Motor neuron (in vitro differentiated cells): ENCODE measurements at regions not wholly inside any gene's neighbourhood (a gene's known extent, or its start where the extent isn't known, plus 50 kb on each side); places are given as distances from the start of the nearest gene placed in this dataset.

ENCODE experiments used
- ATAC-seq, 8 experiments: fragments of 200-7000 bp; cut with Tn5 transposase; replicated peaks in 6 of 8; 2 replicates each; pipeline ENCODE4 v1.8.0; 2021; ENCODE audit warnings: mild to moderate bottlenecking in 8 of 8, moderate library complexity in 8 of 8
- H3K27ac ChIP-seq, 2 donors: fragments of 250-450 bp; sonication (Bioruptor Pico); 2 replicates each; pipeline ENCODE4 v1.9.0; 2021; ENCODE audit warnings: antibody characterized with exemption in 2 of 2, mild to moderate bottlenecking in 2 of 2, moderate library complexity in 1 of 2
- H3K4me1 ChIP-seq, 2 donors: fragments of 250-450 bp; sonication (Bioruptor Pico); replicated peaks in 1 of 2; 2 replicates each; pipeline ENCODE4 v1.6.1; 2021; ENCODE audit warnings: antibody characterized with exemption in 2 of 2, mild to moderate bottlenecking in 2 of 2, moderate library complexity in 1 of 2
- H3K4me3 ChIP-seq, 5 donors: fragments of 250-450 bp; sonication (Bioruptor Pico); 2 replicates each; pipeline ENCODE4 v1.9.0; 2021; ENCODE audit warnings: antibody characterized with exemption in 5 of 5, mild to moderate bottlenecking in 5 of 5, moderate library complexity in 4 of 5
- WGBS, 10 experiments: fragments of 450-650 bp; shearing (Covaris generic); methylation state at CpG; one replicate each; pipeline ENCODE4 v1.0.0; 2022; 5-methylcytosine and 5-hydroxymethylcytosine counted together
- in situ Hi-C, 9 experiments: fragments of 400-800 bp; cut with MboI; loops; one replicate each; pipeline ENCODE4 v1.15.0; 2021; ENCODE audit warnings: low sequenced_read_pairs in 9 of 9, low pct_unique_long_range_greater_than_20kb in 2 of 9; ENCODE audit not compliant: unreplicated experiment in 9 of 9

GRCh38 chr6:110558575-110558974, 82.2 kb upstream of the SLC22A16 start:
- Histone ChIP-seq H3K4me3 (no peak overlapping the region), H3K27ac (no peak overlapping the region), H3K4me1 (peaks cover 0 to 2% of the 10 kb centered on the region in 2 donors)
- peak in 1 of 8 experiments; percentile 28 for ATAC-seq
- in situ Hi-C loops = no loop called here
- 67 to 100% (median 80%) methylated on average over 1 to 3 of the region's 5 CpGs; no CpG with 5 or more reads in 3 of the 10 experiments for WGBS, 10 experiments

- no peak overlapping the region for H3K27ac ChIP-seq
- peak in 4 of 8 experiments; percentile 13 to 54 (median 40) for ATAC-seq
- WGBS, 10 experiments = 0 to 100% (median 72%) methylated on average over 1 to 3 of the region's 5 CpGs; no CpG with 5 or more reads in 4 of the 10 experiments
- in situ Hi-C loops = no loop called here
- H3K4me3 ChIP-seq = no peak overlapping the region
- H3K4me1 ChIP-seq = peaks cover 0 to 2% of the 10 kb centered on the region in 2 donors
Observed at GRCh38 chr6:110557199-110557598, 80.8 kb upstream of the SLC22A16 start.

- peaks cover 0 to 2% of the 10 kb centered on the region in 2 donors for H3K4me1 ChIP-seq
- 31 to 100% (median 78%) methylated on average over 1 to 9 of the region's 9 CpGs for WGBS, 10 experiments
- ATAC-seq = peak in 4 of 8 experiments; percentile 34 to 70 (median 38)
- in situ Hi-C loops = no loop called here
- no peak overlapping the region for H3K27ac ChIP-seq
- H3K4me3 ChIP-seq = no peak overlapping the region
Observed at GRCh38 chr6:110556317-110557110, 80.1 kb upstream of the SLC22A16 start.

GRCh38 chr6:110554966-110555460, 78.6 kb upstream of the SLC22A16 start:
- no peak for ATAC-seq
- H3K4me3 ChIP-seq = no peak overlapping the region
- in situ Hi-C loops = no loop called here
- WGBS, 10 experiments = 73 to 100% (median 93%) methylated on average over 1 to 8 of the region's 9 CpGs; no CpG with 5 or more reads in 1 of the 10 experiments
- H3K4me1 ChIP-seq = peaks cover 0 to 2% of the 10 kb centered on the region in 2 donors
- no peak overlapping the region for H3K27ac ChIP-seq

GRCh38 chr6:110554441-110554840, 78.0 kb upstream of the SLC22A16 start:
- ATAC-seq = no peak
- H3K27ac ChIP-seq = no peak overlapping the region

GRCh38 chr6:110552901-110553641, 76.7 kb upstream of the SLC22A16 start:
- in situ Hi-C loops = no loop called here
- ATAC-seq = no peak
- Histone ChIP-seq H3K4me3 (no peak overlapping the region), H3K27ac (no peak overlapping the region), H3K4me1 (peaks cover 0 to 2% of the 10 kb centered on the region in 2 donors)
- WGBS, 10 experiments = 48 to 100% (median 92%) methylated on average over 1 to 17 of the region's 18 CpGs; no CpG with 5 or more reads in 3 of the 10 experiments

More at GRCh38 chr6:110554441-110554840, 78.0 kb upstream of the SLC22A16 start:
- WGBS, 10 experiments = 81 to 100% (median 92%) methylated on average over 1 to 2 of the region's 2 CpGs; no CpG with 5 or more reads in 3 of the 10 experiments
- Histone ChIP-seq H3K4me1 (peaks cover 0 to 2% of the 10 kb centered on the region in 2 donors), H3K4me3 (no peak overlapping the region)
- in situ Hi-C loops = no loop called here

GRCh38 chr6:110552076-110552475, 75.7 kb upstream of the SLC22A16 start:
- H3K27ac ChIP-seq = no peak overlapping the region
- in situ Hi-C loops = no loop called here
- ATAC-seq = no peak
- no peak overlapping the region for H3K4me3 ChIP-seq
- peaks cover 0 to 2% of the 10 kb centered on the region in 2 donors for H3K4me1 ChIP-seq

- in situ Hi-C loops = no loop called here
- WGBS, 10 experiments = 66 to 100% (median 90%) methylated on average over 1 to 10 of the region's 11 CpGs; no CpG with 5 or more reads in 2 of the 10 experiments
- H3K27ac ChIP-seq = no peak overlapping the region
Observed at GRCh38 chr6:110551088-110551487, 74.7 kb upstream of the SLC22A16 start.

GRCh38 chr6:110550353-110550752, 73.9 kb upstream of the SLC22A16 start:
- H3K27ac ChIP-seq = no peak overlapping the region
- 78 to 100% (median 100%) methylated on average over 1 to 4 of the region's 5 CpGs; no CpG with 5 or more reads in 3 of the 10 experiments for WGBS, 10 experiments
- no peaks in the 10 kb centered on the region for H3K4me1 ChIP-seq
- in situ Hi-C loops = no loop called here
- H3K4me3 ChIP-seq = no peak overlapping the region
- ATAC-seq = no peak

More at GRCh38 chr6:110551088-110551487, 74.7 kb upstream of the SLC22A16 start:
- no peak for ATAC-seq
- no peaks in the 10 kb centered on the region for H3K4me1 ChIP-seq
- no peak overlapping the region for H3K4me3 ChIP-seq

- Histone ChIP-seq H3K4me3 (no peak overlapping the region), H3K4me1 (no peaks in the 10 kb centered on the region), H3K27ac (no peak overlapping the region)
- no peak for ATAC-seq
- in situ Hi-C loops = loop anchor here in 3 of 9 experiments (25.0 kb wide), 3 partner anchors 138 to 663 kb away; no protein-coding TSS in a partner anchor
- WGBS, 10 experiments = 73 to 100% (median 96%) methylated on average over 1 to 5 of the region's 5 CpGs; no CpG with 5 or more reads in 6 of the 10 experiments
Observed at GRCh38 chr6:110549277-110549676, 72.9 kb upstream of the SLC22A16 start.

- H3K27ac ChIP-seq = no peak overlapping the region
Observed at GRCh38 chr6:110548110-110548847, 71.9 kb upstream of the SLC22A16 start.

GRCh38 chr6:110547266-110547964, 71.0 kb upstream of the SLC22A16 start:
- H3K4me3 ChIP-seq = no peak overlapping the region
- 0 to 86% (median 30%) methylated on average over 1 of the region's 1 CpG; no CpG with 5 or more reads in 4 of the 10 experiments for WGBS, 10 experiments
- ATAC-seq = no peak
- in situ Hi-C loops = loop anchor here in 3 of 9 experiments (25.0 kb wide), 3 partner anchors 140 to 665 kb away; no protein-coding TSS in a partner anchor
- H3K4me1 ChIP-seq = no peaks in the 10 kb centered on the region
- H3K27ac ChIP-seq = no peak overlapping the region

More at GRCh38 chr6:110548110-110548847, 71.9 kb upstream of the SLC22A16 start:
- ATAC-seq = no peak
- H3K4me1 ChIP-seq = no peaks in the 10 kb centered on the region
- in situ Hi-C loops = loop anchor here in 3 of 9 experiments (25.0 kb wide), 3 partner anchors 139 to 664 kb away; no protein-coding TSS in a partner anchor
- H3K4me3 ChIP-seq = no peak overlapping the region
- 27 to 100% (median 78%) methylated on average over 1 to 3 of the region's 3 CpGs for WGBS, 10 experiments
